ENCODE measurements at regions not wholly inside any gene's neighbourhood (a gene's known extent, or its start where the extent isn't known, plus 50 kb on each side); places are given as distances from the start of the nearest gene placed in this dataset.

GRCh38 chr3:152557302-152557999 is 277.5 kb upstream of the P2RY1 start:
- peak overlapping the region; percentile 89 for H3K27ac ChIP-seq
- H3K4me3 ChIP-seq (ENCODE audit: low read depth, low read length), result no peak overlapping the region
- no peak for TF ChIP-seq CTCF (IDR thresholded peaks at IDR 0.05; ENCODE audit: low read depth, low read length, missing control alignments)
- H3K36me3 ChIP-seq (replicated peaks), result no peaks in the 10 kb centered on the region
- no peaks in the 10 kb centered on the region for H3K27me3 ChIP-seq (replicated peaks)
- DNase-seq, result no peak
- in situ Hi-C loops (cut with HindIII; ENCODE audit: low pct_ligation_motif_present, low sequenced_read_pairs), result no loop called here

- no peaks in the 10 kb centered on the region for H3K27me3 ChIP-seq (replicated peaks)
- H3K27ac ChIP-seq, result no peak overlapping the region
- no peaks in the 10 kb centered on the region for H3K36me3 ChIP-seq (replicated peaks)
- in situ Hi-C loops (cut with HindIII; ENCODE audit: low pct_ligation_motif_present, low sequenced_read_pairs), result no loop called here
- no peak for TF ChIP-seq CTCF (IDR thresholded peaks at IDR 0.05; ENCODE audit: low read depth, low read length, missing control alignments)
- H3K4me3 ChIP-seq (ENCODE audit: low read depth, low read length), result no peak overlapping the region
- no peak for DNase-seq
Observed at GRCh38 chr3:152558386-152558785, 276.5 kb upstream of the P2RY1 start.

GRCh38 chr3:152559246-152559645 is 275.7 kb upstream of the P2RY1 start:
- no peak overlapping the region for H3K27ac ChIP-seq
- TF ChIP-seq CTCF (IDR thresholded peaks at IDR 0.05; ENCODE audit: low read depth, low read length, missing control alignments), result no peak
- no peaks in the 10 kb centered on the region for H3K27me3 ChIP-seq (replicated peaks)
- no peak for DNase-seq
- in situ Hi-C loops (cut with HindIII; ENCODE audit: low pct_ligation_motif_present, low sequenced_read_pairs), result no loop called here
- no peak overlapping the region for H3K4me3 ChIP-seq (ENCODE audit: low read depth, low read length)
- no peaks in the 10 kb centered on the region for H3K36me3 ChIP-seq (replicated peaks)

- Histone ChIP-seq H3K4me3 (ENCODE audit: low read depth, low read length) (no peak overlapping the region), H3K27ac (no peak overlapping the region), H3K36me3 (replicated peaks) (no peaks in the 10 kb centered on the region), H3K27me3 (replicated peaks) (no peaks in the 10 kb centered on the region)
- no peak for DNase-seq
- no peak for TF ChIP-seq CTCF (IDR thresholded peaks at IDR 0.05; ENCODE audit: low read depth, low read length, missing control alignments)
- in situ Hi-C loops (cut with HindIII; ENCODE audit: low pct_ligation_motif_present, low sequenced_read_pairs), result no loop called here
Observed at GRCh38 chr3:152564459-152564858, 270.5 kb upstream of the P2RY1 start.

- in situ Hi-C loops (cut with HindIII; ENCODE audit: low pct_ligation_motif_present, low sequenced_read_pairs), result no loop called here
Observed at GRCh38 chr3:152574461-152575079, 260.4 kb upstream of the P2RY1 start.

More at GRCh38 chr3:152574461-152575079, 260.4 kb upstream of the P2RY1 start:
- no peaks in the 10 kb centered on the region for H3K27me3 ChIP-seq (replicated peaks)
- H3K4me3 ChIP-seq (ENCODE audit: low read depth, low read length), result no peak overlapping the region
- no peaks in the 10 kb centered on the region for H3K36me3 ChIP-seq (replicated peaks)
- H3K27ac ChIP-seq, result no peak overlapping the region
- DNase-seq, result peak; percentile 62
- peak; percentile 66 for TF ChIP-seq CTCF (IDR thresholded peaks at IDR 0.05; ENCODE audit: low read depth, low read length, missing control alignments)

All from brain microvascular endothelial cell (primary cell).